Erythroblast (primary cell): ENCODE measurements at regions not wholly inside any gene's neighbourhood (a gene's known extent, or its start where the extent isn't known, plus 50 kb on each side); places are given as distances from the start of the nearest gene placed in this dataset.

ENCODE experiments used
- GATA1 ChIP-seq: IDR thresholded peaks from 2 replicates; pipeline ENCODE4 v1.6.1; 2011; ENCODE audit warnings: low read depth, mild to moderate bottlenecking, control low read depth, low read length, moderate library complexity
- POLR2A ChIP-seq: IDR thresholded peaks from 2 replicates; pipeline ENCODE4 v1.6.1; 2011; ENCODE audit warnings: mild to moderate bottlenecking, low read length

DNA sequence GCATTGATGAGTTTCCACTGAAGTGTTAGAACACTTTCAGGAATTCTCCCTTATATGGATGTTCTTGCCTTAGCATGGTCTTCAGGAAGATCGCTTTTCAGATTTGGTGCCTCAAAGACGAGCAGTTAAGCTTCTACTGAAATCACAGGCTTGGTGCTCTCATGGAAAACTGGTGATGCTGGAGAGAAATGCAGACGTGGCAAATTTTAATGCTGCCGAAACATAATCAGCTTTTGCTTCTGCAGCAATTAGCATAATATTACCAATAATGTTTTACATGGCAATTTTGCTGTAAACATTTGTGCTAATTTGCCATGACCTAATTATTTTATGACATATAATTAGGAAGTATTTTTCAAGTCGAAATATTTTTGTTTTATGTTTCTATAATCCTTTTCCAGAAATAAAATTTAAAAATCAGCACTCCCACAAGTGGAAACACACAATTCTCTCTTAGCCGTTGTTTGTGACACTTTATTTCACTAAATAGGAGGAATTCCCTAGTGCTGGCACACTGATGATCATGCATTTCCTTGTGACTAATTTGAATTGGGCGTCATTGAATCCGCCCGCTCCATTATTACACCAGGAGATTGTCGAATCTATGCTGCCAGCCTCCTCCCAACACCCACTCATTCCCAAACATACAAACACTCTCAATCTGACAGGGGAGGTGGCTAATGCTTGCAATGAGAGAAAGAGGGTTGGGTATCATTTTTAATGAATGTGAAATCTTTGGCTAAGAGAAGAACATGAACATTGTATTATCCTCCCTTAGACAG lies 506.8 kb upstream of the PPP2R3A start:
- TF ChIP-seq POLR2A (no peak), GATA1 (no peak)
